ENCODE measurements at regions not wholly inside any gene's neighbourhood (a gene's known extent, or its start where the extent isn't known, plus 50 kb on each side); places are given as distances from the start of the nearest gene placed in this dataset.

DNA sequence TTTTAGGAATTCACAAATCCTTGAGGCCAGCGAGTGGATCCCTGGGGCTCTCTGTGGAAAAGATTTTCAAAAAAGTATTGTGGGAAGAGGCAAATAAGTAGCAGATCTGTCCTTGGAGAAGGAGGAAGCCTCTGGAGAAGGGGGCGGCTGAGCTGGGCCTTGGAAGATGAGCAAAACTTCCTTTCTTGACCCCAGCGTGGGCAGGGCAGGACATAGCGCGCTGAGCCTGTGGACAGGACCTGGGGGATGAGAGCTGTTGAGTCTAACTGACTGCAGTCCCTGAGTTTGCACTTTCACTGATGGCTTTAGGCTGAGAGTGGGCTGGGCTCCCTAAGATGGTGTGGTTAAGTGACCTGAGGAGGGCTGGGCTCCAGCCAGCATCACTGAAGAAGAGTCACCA lies 170.2 kb upstream of the GALNT2 start:
- in situ Hi-C loops (cut with HindIII; ENCODE audit: low sequenced_read_pairs): no loop called here
- TF ChIP-seq, protein P1, sequence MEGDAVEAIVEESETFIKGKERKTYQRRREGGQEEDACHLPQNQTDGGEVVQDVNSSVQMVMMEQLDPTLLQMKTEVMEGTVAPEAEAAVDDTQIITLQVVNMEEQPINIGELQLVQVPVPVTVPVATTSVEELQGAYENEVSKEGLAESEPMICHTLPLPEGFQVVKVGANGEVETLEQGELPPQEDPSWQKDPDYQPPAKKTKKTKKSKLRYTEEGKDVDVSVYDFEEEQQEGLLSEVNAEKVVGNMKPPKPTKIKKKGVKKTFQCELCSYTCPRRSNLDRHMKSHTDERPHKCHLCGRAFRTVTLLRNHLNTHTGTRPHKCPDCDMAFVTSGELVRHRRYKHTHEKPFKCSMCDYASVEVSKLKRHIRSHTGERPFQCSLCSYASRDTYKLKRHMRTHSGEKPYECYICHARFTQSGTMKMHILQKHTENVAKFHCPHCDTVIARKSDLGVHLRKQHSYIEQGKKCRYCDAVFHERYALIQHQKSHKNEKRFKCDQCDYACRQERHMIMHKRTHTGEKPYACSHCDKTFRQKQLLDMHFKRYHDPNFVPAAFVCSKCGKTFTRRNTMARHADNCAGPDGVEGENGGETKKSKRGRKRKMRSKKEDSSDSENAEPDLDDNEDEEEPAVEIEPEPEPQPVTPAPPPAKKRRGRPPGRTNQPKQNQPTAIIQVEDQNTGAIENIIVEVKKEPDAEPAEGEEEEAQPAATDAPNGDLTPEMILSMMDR (IDR thresholded peaks at IDR 0.05; ENCODE audit: low read depth, low read length, missing control alignments): no peak
- no peak for DNase-seq (ENCODE audit: low read depth)
- no peak overlapping the region for H3K4me3 ChIP-seq (ENCODE audit: low read depth, low read length)

DNA sequence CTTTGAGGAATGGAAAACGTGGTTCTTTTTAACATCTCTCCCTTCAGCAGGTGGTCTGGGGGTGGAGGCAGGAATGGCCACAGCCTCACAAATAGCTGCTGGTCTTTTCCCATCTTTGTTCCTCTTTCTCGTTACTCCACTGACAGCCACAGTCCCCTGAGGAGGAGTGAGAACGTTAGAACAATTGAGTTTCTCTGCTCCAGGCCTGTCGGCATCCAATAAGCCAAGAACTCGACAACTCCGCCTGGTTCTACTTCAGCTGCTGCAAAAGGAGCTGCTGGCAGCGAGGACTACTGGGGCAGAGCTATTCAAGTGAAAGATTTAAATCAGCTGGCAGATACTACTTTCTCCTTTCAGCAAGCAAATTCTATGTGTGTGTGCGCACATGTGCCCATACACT lies 169.5 kb upstream of the GALNT2 start:
- no peak for DNase-seq (ENCODE audit: low read depth)
- TF ChIP-seq, protein P1 (IDR thresholded peaks at IDR 0.05; ENCODE audit: low read depth, low read length, missing control alignments): no peak
- H3K4me3 ChIP-seq (ENCODE audit: low read depth, low read length): no peak overlapping the region
- in situ Hi-C loops (cut with HindIII; ENCODE audit: low sequenced_read_pairs): no loop called here

DNA sequence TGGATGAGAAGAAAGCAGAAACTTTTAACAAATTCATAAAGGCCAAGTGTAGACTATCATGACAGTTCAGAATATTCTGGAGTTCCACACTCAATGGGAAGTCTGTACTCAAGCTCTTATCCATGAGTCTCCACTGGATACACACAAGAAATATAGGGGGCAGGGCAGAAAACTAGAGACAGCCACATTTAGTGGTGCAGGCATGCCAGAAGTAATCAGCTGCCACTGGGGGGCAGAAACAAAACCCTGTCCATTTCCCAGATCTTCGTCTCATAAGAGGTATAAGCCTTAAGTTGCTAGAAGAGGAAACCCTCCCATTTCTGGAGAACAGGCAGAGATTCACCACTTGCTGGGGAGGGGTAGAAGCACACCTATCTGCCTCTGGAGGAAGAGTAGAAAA lies 166.8 kb upstream of the GALNT2 start:
- in situ Hi-C loops (cut with HindIII; ENCODE audit: low sequenced_read_pairs): no loop called here
- no peak for DNase-seq (ENCODE audit: low read depth)
- H3K4me3 ChIP-seq (ENCODE audit: low read depth, low read length): no peak overlapping the region
- TF ChIP-seq, protein P1 (IDR thresholded peaks at IDR 0.05; ENCODE audit: low read depth, low read length, missing control alignments): no peak

DNA sequence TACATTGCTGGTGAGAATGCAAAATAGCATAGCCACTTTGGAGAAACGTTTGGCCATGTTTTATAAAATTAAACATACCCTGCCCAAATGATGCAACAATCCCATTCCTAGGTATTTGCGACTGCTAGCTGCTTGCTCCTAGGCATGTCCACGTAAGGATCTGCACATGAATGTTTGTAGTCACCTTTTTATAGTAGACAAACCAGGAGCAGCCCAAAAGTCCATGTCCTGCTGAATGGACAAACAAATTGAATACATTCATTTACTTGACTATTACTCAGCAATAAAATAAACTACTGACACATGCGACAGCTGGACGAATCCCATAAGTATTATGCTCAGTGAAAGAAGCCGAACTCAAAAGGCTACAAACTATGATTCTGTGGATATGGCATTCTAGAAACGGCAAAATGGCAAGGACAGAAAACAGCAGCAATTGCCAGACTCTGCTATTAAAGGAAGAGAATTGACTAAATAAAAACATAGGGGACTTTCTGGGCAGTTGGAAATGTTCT lies 161.9 kb upstream of the GALNT2 start:
- DNase-seq (ENCODE audit: low read depth): no peak
- H3K4me3 ChIP-seq (ENCODE audit: low read depth, low read length): no peak overlapping the region
- in situ Hi-C loops (cut with HindIII; ENCODE audit: low sequenced_read_pairs): no loop called here
- TF ChIP-seq, protein P1 (IDR thresholded peaks at IDR 0.05; ENCODE audit: low read depth, low read length, missing control alignments): no peak

DNA sequence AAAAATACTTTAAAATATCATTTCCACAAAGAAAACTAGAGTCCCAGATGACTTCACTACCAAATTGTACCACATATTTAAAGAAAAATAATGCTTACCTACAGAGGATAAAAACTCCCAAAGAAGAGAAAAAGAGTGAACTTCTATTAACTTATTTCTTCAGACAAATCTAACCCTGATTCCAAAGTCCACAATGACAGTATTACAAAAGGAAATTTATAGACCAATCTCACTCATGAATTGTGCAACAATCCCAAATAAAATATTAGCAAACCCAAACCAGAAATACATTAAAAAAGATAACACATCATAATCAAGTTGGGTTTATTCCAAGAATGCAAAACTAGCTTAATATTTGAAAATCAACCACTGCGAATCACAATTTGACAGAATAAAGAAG lies 161.4 kb upstream of the GALNT2 start:
- TF ChIP-seq, protein P1 (IDR thresholded peaks at IDR 0.05; ENCODE audit: low read depth, low read length, missing control alignments): no peak
- no peak for DNase-seq (ENCODE audit: low read depth)
- in situ Hi-C loops (cut with HindIII; ENCODE audit: low sequenced_read_pairs): no loop called here

DNA sequence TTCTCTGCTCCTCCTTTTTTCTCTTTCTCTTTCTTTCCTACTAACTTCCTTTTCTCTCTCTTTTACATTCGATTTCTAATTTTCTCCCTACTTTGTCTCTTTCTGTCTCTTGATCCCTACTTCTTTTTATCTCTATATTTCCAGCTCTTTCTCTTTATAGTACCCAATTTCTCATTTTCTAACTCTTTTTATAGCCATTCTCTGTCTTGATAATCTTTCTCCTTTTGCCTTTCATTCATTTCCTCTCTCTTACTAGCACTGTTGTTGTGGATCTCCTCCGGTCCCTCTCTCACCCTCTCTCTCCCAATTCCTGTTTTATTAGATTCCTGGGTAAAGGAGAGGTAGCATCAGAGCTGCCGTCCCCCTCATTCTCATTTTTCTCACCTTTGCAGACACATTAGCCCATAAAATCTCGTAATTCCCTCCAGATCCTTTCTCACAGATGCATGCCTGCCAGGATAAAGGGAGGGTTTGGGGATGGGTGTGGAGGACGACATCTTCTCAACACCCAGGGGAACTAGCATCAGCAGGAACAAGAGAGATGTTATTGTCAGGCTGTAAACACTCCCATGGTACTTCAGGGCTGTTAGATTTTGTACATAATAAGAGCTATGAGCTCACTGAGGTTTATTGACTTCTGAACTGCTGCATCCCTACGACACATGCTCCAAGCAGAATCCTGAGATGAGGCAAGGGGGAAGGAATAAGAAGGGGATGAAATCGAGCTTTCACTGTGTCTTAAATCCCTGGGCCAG lies 159.0 kb upstream of the GALNT2 start:
- in situ Hi-C loops (cut with HindIII; ENCODE audit: low sequenced_read_pairs): no loop called here
- TF ChIP-seq, protein P1 (IDR thresholded peaks at IDR 0.05; ENCODE audit: low read depth, low read length, missing control alignments): no peak
- H3K4me3 ChIP-seq (ENCODE audit: low read depth, low read length): no peak overlapping the region
- DNase-seq (ENCODE audit: low read depth): no peak

More for the DNA sequence above, 161.4 kb upstream of the GALNT2 start:
- H3K4me3 ChIP-seq (ENCODE audit: low read depth, low read length): no peak overlapping the region
